ENCODE measurements at regions not wholly inside any gene's neighbourhood (a gene's known extent, or its start where the extent isn't known, plus 50 kb on each side); places are given as distances from the start of the nearest gene placed in this dataset.

GRCh38 chr1:242723044-242723716, 198.7 kb upstream of the PLD5 start:
- Mint-ChIP-seq H3K27ac (no peak overlapping the region), H3K4me1 (peaks cover 17% of the 10 kb centered on the region), H3K4me3 (no peak overlapping the region), H3K27me3 (ENCODE audit: insufficient read depth, low read depth) (peaks cover 6% of the 10 kb centered on the region), H3K9me3 (peaks cover 12% of the 10 kb centered on the region), H3K36me3 (no peaks in the 10 kb centered on the region)
- DNase-seq (ENCODE audit: low spot score), result peak; percentile 7
- no peak overlapping the region for H3K27ac ChIP-seq
- no peaks in the 10 kb centered on the region for H3K36me3 ChIP-seq
- H3F3A ChIP-seq (ENCODE audit: low read depth), result no peaks in the 10 kb centered on the region
- H4K20me1 ChIP-seq (ENCODE audit: low read depth), result no peaks in the 10 kb centered on the region
- no peaks in the 10 kb centered on the region for H3K9me3 ChIP-seq (ENCODE audit: low read depth)
- H3K79me2 ChIP-seq (ENCODE audit: low read depth), result no peaks in the 10 kb centered on the region
- H2AFZ ChIP-seq (replicated peaks), result peak overlapping the region; percentile 76
- peaks cover 7% of the 10 kb centered on the region for H3K4me1 ChIP-seq
- no peak overlapping the region for H3K9ac ChIP-seq
- H3K4me3 ChIP-seq, result no peak overlapping the region
- no peak overlapping the region for H3K4me2 ChIP-seq
- no peaks in the 10 kb centered on the region for H3K27me3 ChIP-seq
- TF ChIP-seq, protein P1, sequence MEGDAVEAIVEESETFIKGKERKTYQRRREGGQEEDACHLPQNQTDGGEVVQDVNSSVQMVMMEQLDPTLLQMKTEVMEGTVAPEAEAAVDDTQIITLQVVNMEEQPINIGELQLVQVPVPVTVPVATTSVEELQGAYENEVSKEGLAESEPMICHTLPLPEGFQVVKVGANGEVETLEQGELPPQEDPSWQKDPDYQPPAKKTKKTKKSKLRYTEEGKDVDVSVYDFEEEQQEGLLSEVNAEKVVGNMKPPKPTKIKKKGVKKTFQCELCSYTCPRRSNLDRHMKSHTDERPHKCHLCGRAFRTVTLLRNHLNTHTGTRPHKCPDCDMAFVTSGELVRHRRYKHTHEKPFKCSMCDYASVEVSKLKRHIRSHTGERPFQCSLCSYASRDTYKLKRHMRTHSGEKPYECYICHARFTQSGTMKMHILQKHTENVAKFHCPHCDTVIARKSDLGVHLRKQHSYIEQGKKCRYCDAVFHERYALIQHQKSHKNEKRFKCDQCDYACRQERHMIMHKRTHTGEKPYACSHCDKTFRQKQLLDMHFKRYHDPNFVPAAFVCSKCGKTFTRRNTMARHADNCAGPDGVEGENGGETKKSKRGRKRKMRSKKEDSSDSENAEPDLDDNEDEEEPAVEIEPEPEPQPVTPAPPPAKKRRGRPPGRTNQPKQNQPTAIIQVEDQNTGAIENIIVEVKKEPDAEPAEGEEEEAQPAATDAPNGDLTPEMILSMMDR (IDR thresholded peaks at IDR 0.05), result no peak
- TF ChIP-seq EZH2phosphoT487 (IDR thresholded peaks at IDR 0.05), result no peak
- no peak for TF ChIP-seq EZH2 (IDR thresholded peaks at IDR 0.05)

DNA sequence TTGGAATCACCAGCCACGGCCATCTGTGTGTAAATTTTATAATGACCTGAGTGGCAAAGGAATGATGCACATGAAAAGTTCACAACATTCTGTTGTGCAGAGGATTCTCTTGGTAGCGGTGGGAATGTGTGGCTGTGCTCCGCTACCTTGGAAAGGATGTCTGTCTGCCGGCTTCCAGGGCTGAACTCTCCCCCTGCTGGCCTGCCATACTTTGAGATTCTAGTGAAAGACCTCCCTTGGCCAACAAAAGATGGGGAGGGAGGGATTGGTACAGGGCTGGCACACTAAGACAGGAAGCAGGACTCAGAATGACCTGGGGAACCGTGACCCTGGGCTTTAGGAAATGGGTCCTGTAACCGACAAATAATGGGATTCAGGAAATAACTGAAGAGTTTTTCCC, 194.5 kb upstream of the PLD5 start:
- no peak overlapping the region for H3K27ac ChIP-seq

GRCh38 chr1:242712248-242712647, 187.8 kb upstream of the PLD5 start:
- H3K9ac ChIP-seq, result no peak overlapping the region
- peaks cover 4% of the 10 kb centered on the region for H3K9me3 Mint-ChIP-seq
- no peak overlapping the region for H3K27ac ChIP-seq
- no peaks in the 10 kb centered on the region for H3K4me1 ChIP-seq
- H3K9me3 ChIP-seq (ENCODE audit: low read depth), result no peaks in the 10 kb centered on the region
- no peaks in the 10 kb centered on the region for H3K27me3 ChIP-seq
- peaks cover 2% of the 10 kb centered on the region for H3K27me3 Mint-ChIP-seq (ENCODE audit: insufficient read depth, low read depth)
- TF ChIP-seq, protein P1 (IDR thresholded peaks at IDR 0.05), result no peak
- TF ChIP-seq EZH2phosphoT487 (IDR thresholded peaks at IDR 0.05), result no peak
- TF ChIP-seq EZH2 (IDR thresholded peaks at IDR 0.05), result no peak
- DNase-seq (ENCODE audit: low spot score), result no peak
- H3K79me2 ChIP-seq (ENCODE audit: low read depth), result no peaks in the 10 kb centered on the region
- H3K36me3 Mint-ChIP-seq, result no peaks in the 10 kb centered on the region
- H3K4me3 Mint-ChIP-seq, result no peak overlapping the region
- no peaks in the 10 kb centered on the region for H4K20me1 ChIP-seq (ENCODE audit: low read depth)
- H3F3A ChIP-seq (ENCODE audit: low read depth), result no peaks in the 10 kb centered on the region
- H2AFZ ChIP-seq (replicated peaks), result no peak overlapping the region
- H3K4me1 Mint-ChIP-seq, result peaks cover 5% of the 10 kb centered on the region
- H3K4me3 ChIP-seq, result no peak overlapping the region
- no peak overlapping the region for H3K4me2 ChIP-seq
- no peaks in the 10 kb centered on the region for H3K36me3 ChIP-seq
- no peak overlapping the region for H3K27ac Mint-ChIP-seq

More for the DNA sequence above, 194.5 kb upstream of the PLD5 start:
- Histone ChIP-seq H3K27me3 (no peaks in the 10 kb centered on the region), H3K4me1 (peaks cover 7% of the 10 kb centered on the region), H3K4me2 (no peak overlapping the region), H3K36me3 (no peaks in the 10 kb centered on the region), H3K9ac (no peak overlapping the region), H3F3A (ENCODE audit: low read depth) (no peaks in the 10 kb centered on the region), H4K20me1 (ENCODE audit: low read depth) (no peaks in the 10 kb centered on the region), H3K4me3 (no peak overlapping the region), H3K79me2 (ENCODE audit: low read depth) (no peaks in the 10 kb centered on the region), H2AFZ (replicated peaks) (no peak overlapping the region), H3K9me3 (ENCODE audit: low read depth) (no peaks in the 10 kb centered on the region)
- TF ChIP-seq, protein P1 (IDR thresholded peaks at IDR 0.05), result peak; percentile 20
- TF ChIP-seq EZH2 (IDR thresholded peaks at IDR 0.05) (no peak), EZH2phosphoT487 (IDR thresholded peaks at IDR 0.05) (no peak)
- peak; percentile 38 for DNase-seq (ENCODE audit: low spot score)
- peaks cover 14% of the 10 kb centered on the region for H3K4me1 Mint-ChIP-seq
- no peaks in the 10 kb centered on the region for H3K36me3 Mint-ChIP-seq
- peaks cover 2% of the 10 kb centered on the region for H3K27me3 Mint-ChIP-seq (ENCODE audit: insufficient read depth, low read depth)
- H3K27ac Mint-ChIP-seq, result no peak overlapping the region
- H3K9me3 Mint-ChIP-seq, result peaks cover 15% of the 10 kb centered on the region
- no peak overlapping the region for H3K4me3 Mint-ChIP-seq
